ENCODE measurements at regions not wholly inside any gene's neighbourhood (a gene's known extent, or its start where the extent isn't known, plus 50 kb on each side); places are given as distances from the start of the nearest gene placed in this dataset.

DNA sequence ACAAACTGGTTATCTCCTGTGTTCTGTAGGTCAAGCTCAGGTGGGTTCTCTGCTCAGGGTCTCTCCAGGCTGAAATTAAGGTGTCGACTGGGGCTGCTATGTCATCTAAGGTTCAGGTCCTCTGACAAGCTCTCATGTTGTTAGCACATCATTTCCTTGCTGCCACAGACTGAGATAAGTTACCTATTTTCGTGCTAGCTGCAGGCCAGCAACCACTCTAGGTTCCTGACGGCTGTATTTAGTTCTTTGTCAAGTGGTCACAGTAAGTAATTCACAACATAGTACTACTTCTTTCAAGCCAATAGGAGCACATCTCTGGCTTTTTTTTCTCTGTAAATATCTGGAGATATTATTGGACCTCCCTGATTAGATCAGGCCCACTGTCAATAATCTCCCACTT lies 169.3 kb upstream of the CAND1 start:
- TF ChIP-seq, protein P1, sequence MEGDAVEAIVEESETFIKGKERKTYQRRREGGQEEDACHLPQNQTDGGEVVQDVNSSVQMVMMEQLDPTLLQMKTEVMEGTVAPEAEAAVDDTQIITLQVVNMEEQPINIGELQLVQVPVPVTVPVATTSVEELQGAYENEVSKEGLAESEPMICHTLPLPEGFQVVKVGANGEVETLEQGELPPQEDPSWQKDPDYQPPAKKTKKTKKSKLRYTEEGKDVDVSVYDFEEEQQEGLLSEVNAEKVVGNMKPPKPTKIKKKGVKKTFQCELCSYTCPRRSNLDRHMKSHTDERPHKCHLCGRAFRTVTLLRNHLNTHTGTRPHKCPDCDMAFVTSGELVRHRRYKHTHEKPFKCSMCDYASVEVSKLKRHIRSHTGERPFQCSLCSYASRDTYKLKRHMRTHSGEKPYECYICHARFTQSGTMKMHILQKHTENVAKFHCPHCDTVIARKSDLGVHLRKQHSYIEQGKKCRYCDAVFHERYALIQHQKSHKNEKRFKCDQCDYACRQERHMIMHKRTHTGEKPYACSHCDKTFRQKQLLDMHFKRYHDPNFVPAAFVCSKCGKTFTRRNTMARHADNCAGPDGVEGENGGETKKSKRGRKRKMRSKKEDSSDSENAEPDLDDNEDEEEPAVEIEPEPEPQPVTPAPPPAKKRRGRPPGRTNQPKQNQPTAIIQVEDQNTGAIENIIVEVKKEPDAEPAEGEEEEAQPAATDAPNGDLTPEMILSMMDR (IDR thresholded peaks at IDR 0.05) = no peak
- TF ChIP-seq POLR2A (IDR thresholded peaks at IDR 0.05) (no peak), POLR2AphosphoS5 (IDR thresholded peaks at IDR 0.05; ENCODE audit: insufficient read depth in 1 of 2, low read depth in 1 of 2) (no peak)

Measured in vagina (tissue), 2 donors.